B cell (primary cell): ENCODE measurements at regions not wholly inside any gene's neighbourhood (a gene's known extent, or its start where the extent isn't known, plus 50 kb on each side); places are given as distances from the start of the nearest gene placed in this dataset.

Source experiments
- ATAC-seq: fragments of 200-7000 bp; cut with Tn5 transposase; one replicate; pipeline ENCODE4 v1.10.0; 2021; ENCODE audit warnings: low read depth, mild to moderate bottlenecking, moderate number of reproducible peaks, moderate library complexity
- CTCF ChIA-PET: fragments of 350-600 bp; sonication (Branson Sonifier 250); formaldehyde crosslinking; loops from one replicate; lab custom pipeline; 2021; ENCODE audit warnings: antibody characterized with exemption, inconsistent platforms; lab: Charles Lee
- POLR2A ChIA-PET: fragments of 350-600 bp; sonication (Branson Sonifier 250); formaldehyde crosslinking; loops from one replicate; lab custom pipeline; 2021; ENCODE audit warnings: antibody characterized with exemption; lab: Charles Lee
- DNase-seq: peaks from one replicate; pipeline ENCODE4 v3.0.0; 2013
- H2AFZ ChIP-seq: 2 replicates; pipeline ENCODE4 v1.6.1; 2012; ENCODE audit warnings: mild to moderate bottlenecking, low read depth, low read length; ENCODE audit not compliant: insufficient read depth, poor library complexity, severe bottlenecking
- H3K27ac ChIP-seq, 2 donors: 1 replicate in 1 of 2; 2 replicates in 1 of 2; pipeline ENCODE4 v1.5.1; 2012 to 2013; ENCODE audit warnings: low read length in 2 of 2, mild to moderate bottlenecking in 2 of 2, moderate library complexity in 1 of 2
- H3K27me3 ChIP-seq, 4 experiments: fragments of 200-600 bp in 1 of 4; sonication (generic) in 1 of 4; replicated peaks in 1 of 4; 1 replicate in 2 of 4; 2 replicates in 2 of 4; pipeline versions ENCODE4 v1.6.1 to v1.7.0; 2013 to 2016; ENCODE audit warnings: low read length in 3 of 4, mild to moderate bottlenecking in 2 of 4, mixed read lengths in 1 of 4, moderate library complexity in 1 of 4; ENCODE audit not compliant: insufficient read depth in 4 of 4, control insufficient read depth in 3 of 4; ENCODE audit errors: control extremely low read depth in 1 of 4
- H3K36me3 ChIP-seq, 2 experiments: replicated peaks in 1 of 2; 1 replicate in 1 of 2; 2 replicates in 1 of 2; pipeline versions ENCODE4 v1.6.1 to v1.7.1; 2013; ENCODE audit warnings: low read length in 1 of 2; ENCODE audit not compliant: insufficient read depth in 2 of 2, control insufficient read depth in 1 of 2; ENCODE audit errors: control extremely low read depth in 1 of 2, extremely low read depth in 1 of 2
- H3K4me1 ChIP-seq, 2 donors: fragments of 200-600 bp in 1 of 2; sonication (generic) in 1 of 2; 1 replicate in 1 of 2; 2 replicates in 1 of 2; pipeline versions ENCODE4 v1.5.1 to v1.6.1; 2013 to 2017; ENCODE audit warnings: low read length in 2 of 2; ENCODE audit not compliant: control insufficient read depth in 2 of 2, insufficient read depth in 2 of 2
- H3K4me2 ChIP-seq: replicated peaks from 2 replicates; pipeline ENCODE3; 2012; ENCODE audit warnings: mild to moderate bottlenecking, low read depth, low read length; ENCODE audit not compliant: poor library complexity, severe bottlenecking
- H3K4me3 ChIP-seq, 5 experiments: fragments of 200-600 bp in 1 of 5; sonication (generic) in 1 of 5; 1 replicate in 3 of 5; 2 replicates in 2 of 5; pipeline versions ENCODE4 v1.5.1 to v1.7.0; 2011 to 2016; ENCODE audit warnings: low read length in 4 of 5, mild to moderate bottlenecking in 4 of 5, low read depth in 2 of 5, control low read depth in 1 of 5, moderate library complexity in 1 of 5; ENCODE audit not compliant: insufficient read depth in 1 of 5; ENCODE audit errors: control extremely low read depth in 1 of 5, extremely low read depth in 1 of 5
- H3K79me2 ChIP-seq: fragments of 200-600 bp; sonication (generic); one replicate; pipeline ENCODE4 v1.6.0; 2016; ENCODE audit warnings: low read length; ENCODE audit not compliant: control insufficient read depth, insufficient read depth
- H3K9ac ChIP-seq: fragments of 200-600 bp; sonication (generic); 2 replicates; pipeline ENCODE4 v1.6.1; 2017; ENCODE audit warnings: mild to moderate bottlenecking, low read length, moderate library complexity
- H3K9me3 ChIP-seq, 3 donors: one replicate each; pipeline versions ENCODE4 v1.6.1 to v1.7.1; 2013; ENCODE audit warnings: low read length in 2 of 3; ENCODE audit not compliant: control insufficient read depth in 2 of 3, insufficient read depth in 1 of 3; ENCODE audit errors: control extremely low read depth in 1 of 3
- H4K20me1 ChIP-seq: 2 replicates; pipeline ENCODE4 v1.6.0; 2012; ENCODE audit warnings: mild to moderate bottlenecking, low read length; ENCODE audit not compliant: insufficient read depth, control insufficient read depth, poor library complexity, severe bottlenecking
- H3K27ac Mint-ChIP-seq: one replicate; pipeline ENCODE4 v1.8.0; 2021; ENCODE audit warnings: mixed read lengths
- H3K27me3 Mint-ChIP-seq: one replicate; pipeline ENCODE4 v1.8.0; 2021; ENCODE audit warnings: mixed read lengths
- H3K4me1 Mint-ChIP-seq: one replicate; pipeline ENCODE4 v1.8.0; 2021; ENCODE audit warnings: mixed read lengths
- H3K4me3 Mint-ChIP-seq: one replicate; pipeline ENCODE4 v1.8.0; 2021; ENCODE audit warnings: mixed read lengths
- H3K9me3 Mint-ChIP-seq: one replicate; pipeline ENCODE4 v1.8.0; 2022; ENCODE audit warnings: mixed read lengths; ENCODE audit not compliant: insufficient read depth
- EZH2 ChIP-seq: IDR thresholded peaks from 2 replicates; pipeline ENCODE4 v1.6.1; 2012; ENCODE audit warnings: borderline replicate concordance, low read depth, mild to moderate bottlenecking, moderate library complexity, low read length; ENCODE audit not compliant: insufficient read depth, poor library complexity, severe bottlenecking
- WGBS: methylation state at CpG from one replicate; pipeline ENCODE4 v1.1.5; 2013; ENCODE audit warnings: missing lambda C conversion rate; ENCODE audit not compliant: insufficient coverage; 5-methylcytosine and 5-hydroxymethylcytosine counted together
- intact Hi-C: fragments of 100-400 bp; cut with micrococcal nuclease; formaldehyde crosslinking; loops from one replicate; pipeline ENCODE4 v1.10.0; 2022
- TF ChIP-seq, protein P1 (sequence below): fragments of 200-600 bp; IDR thresholded peaks from one replicate; pipeline ENCODE4 v1.8.0; 2022; ENCODE audit warnings: antibody characterized with exemption, mild to moderate bottlenecking

DNA sequence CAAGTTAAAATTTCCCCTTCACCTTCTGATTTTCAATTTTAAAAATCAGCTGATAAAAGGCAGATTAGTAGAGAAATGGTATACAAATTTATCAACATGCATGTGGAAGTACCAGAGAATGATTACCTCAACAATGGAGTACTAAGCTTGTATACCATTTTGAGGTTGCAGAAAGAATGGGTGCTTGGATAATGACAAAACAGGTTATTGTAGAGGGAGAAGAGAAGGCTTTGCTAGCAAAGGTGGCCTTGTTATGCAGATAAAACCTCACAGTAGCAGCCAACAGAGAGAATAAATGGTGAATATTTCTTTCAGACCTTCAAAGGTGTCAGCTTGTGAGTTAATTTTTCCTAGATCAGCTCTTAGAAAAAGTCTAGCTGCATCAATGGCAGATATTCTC is 1174.9 kb upstream of the ADGRL4 start:
- POLR2A ChIA-PET: no interaction called here
- TF ChIP-seq, protein P1, sequence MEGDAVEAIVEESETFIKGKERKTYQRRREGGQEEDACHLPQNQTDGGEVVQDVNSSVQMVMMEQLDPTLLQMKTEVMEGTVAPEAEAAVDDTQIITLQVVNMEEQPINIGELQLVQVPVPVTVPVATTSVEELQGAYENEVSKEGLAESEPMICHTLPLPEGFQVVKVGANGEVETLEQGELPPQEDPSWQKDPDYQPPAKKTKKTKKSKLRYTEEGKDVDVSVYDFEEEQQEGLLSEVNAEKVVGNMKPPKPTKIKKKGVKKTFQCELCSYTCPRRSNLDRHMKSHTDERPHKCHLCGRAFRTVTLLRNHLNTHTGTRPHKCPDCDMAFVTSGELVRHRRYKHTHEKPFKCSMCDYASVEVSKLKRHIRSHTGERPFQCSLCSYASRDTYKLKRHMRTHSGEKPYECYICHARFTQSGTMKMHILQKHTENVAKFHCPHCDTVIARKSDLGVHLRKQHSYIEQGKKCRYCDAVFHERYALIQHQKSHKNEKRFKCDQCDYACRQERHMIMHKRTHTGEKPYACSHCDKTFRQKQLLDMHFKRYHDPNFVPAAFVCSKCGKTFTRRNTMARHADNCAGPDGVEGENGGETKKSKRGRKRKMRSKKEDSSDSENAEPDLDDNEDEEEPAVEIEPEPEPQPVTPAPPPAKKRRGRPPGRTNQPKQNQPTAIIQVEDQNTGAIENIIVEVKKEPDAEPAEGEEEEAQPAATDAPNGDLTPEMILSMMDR: no peak
- no peak for TF ChIP-seq EZH2
- no peak overlapping the region for H2AFZ ChIP-seq
- no peak overlapping the region for H3K4me3 ChIP-seq
- H3K9ac ChIP-seq: no peak overlapping the region
- intact Hi-C loops: no loop called here
- H3K4me3 Mint-ChIP-seq: no peak overlapping the region
- no peaks in the 10 kb centered on the region for H3K36me3 ChIP-seq
- no peak for ATAC-seq
- H3K27me3 ChIP-seq: no peaks in the 10 kb centered on the region
- H3K4me2 ChIP-seq: no peak overlapping the region
- H3K27ac Mint-ChIP-seq: no peak overlapping the region
- CTCF ChIA-PET: no interaction called here
- H3K27ac ChIP-seq: no peak overlapping the region
- H3K9me3 Mint-ChIP-seq: peaks cover 4% of the 10 kb centered on the region
- H3K9me3 ChIP-seq: no peaks in the 10 kb centered on the region
- no peaks in the 10 kb centered on the region for H3K27me3 Mint-ChIP-seq
- no peaks in the 10 kb centered on the region for H3K79me2 ChIP-seq
- no peaks in the 10 kb centered on the region for H3K4me1 Mint-ChIP-seq
- no peaks in the 10 kb centered on the region for H4K20me1 ChIP-seq
- H3K4me1 ChIP-seq: no peaks in the 10 kb centered on the region
- no peak for DNase-seq

DNA sequence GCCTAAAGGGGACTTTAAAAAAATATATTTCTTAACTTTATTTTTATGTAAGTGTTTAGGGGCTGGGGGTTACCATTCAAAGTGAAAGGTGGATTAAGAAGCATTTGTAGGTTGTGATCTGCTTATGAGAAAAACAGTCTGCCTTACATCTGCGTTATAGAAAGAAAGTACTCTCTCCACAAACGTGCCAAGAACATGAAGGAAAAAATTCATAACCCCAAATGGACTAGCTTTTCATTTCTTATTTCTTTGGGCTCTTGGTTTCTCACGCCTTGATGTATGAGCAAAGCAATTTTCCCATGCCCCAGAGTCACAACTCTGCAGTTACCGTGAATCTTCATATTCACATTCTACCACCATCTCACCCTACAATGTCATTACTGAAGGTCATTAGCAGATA is 1165.1 kb upstream of the ADGRL4 start:
- intact Hi-C loops: no loop called here
- CTCF ChIA-PET: no interaction called here
- Mint-ChIP-seq H3K27me3 (no peaks in the 10 kb centered on the region), H3K4me3 (no peak overlapping the region), H3K27ac (no peak overlapping the region), H3K4me1 (no peaks in the 10 kb centered on the region), H3K9me3 (peaks cover 2% of the 10 kb centered on the region)
- H2AFZ ChIP-seq: no peak overlapping the region
- no peaks in the 10 kb centered on the region for H3K4me1 ChIP-seq
- DNase-seq (no peak), ATAC-seq (no peak)
- 83% methylated on average over 2 of the region's 4 CpGs for WGBS
- H3K9me3 ChIP-seq: peaks cover 0 to 4% (median 0%) of the 10 kb centered on the region in 3 donors
- no peaks in the 10 kb centered on the region for H3K36me3 ChIP-seq
- no peak overlapping the region for H3K4me2 ChIP-seq
- TF ChIP-seq, protein P1: no peak
- TF ChIP-seq EZH2: no peak
- H4K20me1 ChIP-seq: no peaks in the 10 kb centered on the region
- no peak overlapping the region for H3K27ac ChIP-seq
- H3K4me3 ChIP-seq: no peak overlapping the region
- no peaks in the 10 kb centered on the region for H3K27me3 ChIP-seq
- H3K9ac ChIP-seq: no peak overlapping the region
- POLR2A ChIA-PET: no interaction called here
- no peaks in the 10 kb centered on the region for H3K79me2 ChIP-seq
